Stimulated activated CD4-positive, alpha-beta T cell treated with anti-CD3 and anti-CD28 coated beads, TNF-alpha, amount 100 ng/mL, for 4 hours (primary cell): ENCODE measurements at regions not wholly inside any gene's neighbourhood (a gene's known extent, or its start where the extent isn't known, plus 50 kb on each side); places are given as distances from the start of the nearest gene placed in this dataset.
"Not testable (repeated sequence)": the region's sequence is repeated elsewhere in the genome, so short reads cannot be mapped to it uniquely, and the experiment has no call there.

Experiments
- DNase-seq, 3 experiments: peaks; one replicate each; pipeline ENCODE4 v3.0.0-alpha.2; 2020; ENCODE audit warnings: low read depth in 3 of 3

DNA sequence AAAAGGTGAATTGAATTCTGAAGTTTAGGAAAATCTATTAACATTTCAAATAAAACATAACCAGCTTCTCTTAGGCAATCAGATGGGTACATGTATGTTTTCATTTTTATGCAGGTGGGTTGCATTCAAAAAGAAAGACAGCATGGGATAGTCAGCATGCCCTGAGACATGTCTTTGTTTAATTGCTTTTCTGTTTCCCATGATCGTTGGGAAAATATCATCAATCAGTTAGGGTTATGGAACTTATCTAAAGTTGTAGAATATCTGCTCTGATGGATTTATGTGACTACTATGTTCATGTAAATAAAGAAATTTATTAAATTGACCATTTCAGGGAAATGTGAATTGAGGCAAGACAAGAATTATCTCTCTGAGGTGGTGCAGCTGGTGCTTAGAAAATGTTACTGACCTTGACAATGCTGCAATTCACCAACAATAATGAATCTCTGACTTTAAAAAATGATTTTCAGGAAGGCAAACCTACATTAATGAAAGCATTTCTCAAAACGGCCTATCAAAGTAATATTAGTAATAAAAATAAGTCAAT lies 112.7 kb downstream of the RFPL4B start:
- DNase-seq: no peak

- no peak for DNase-seq
Measured at GRCh38 chr6:112464901-112465665, 118.0 kb downstream of the RFPL4B start.

DNA sequence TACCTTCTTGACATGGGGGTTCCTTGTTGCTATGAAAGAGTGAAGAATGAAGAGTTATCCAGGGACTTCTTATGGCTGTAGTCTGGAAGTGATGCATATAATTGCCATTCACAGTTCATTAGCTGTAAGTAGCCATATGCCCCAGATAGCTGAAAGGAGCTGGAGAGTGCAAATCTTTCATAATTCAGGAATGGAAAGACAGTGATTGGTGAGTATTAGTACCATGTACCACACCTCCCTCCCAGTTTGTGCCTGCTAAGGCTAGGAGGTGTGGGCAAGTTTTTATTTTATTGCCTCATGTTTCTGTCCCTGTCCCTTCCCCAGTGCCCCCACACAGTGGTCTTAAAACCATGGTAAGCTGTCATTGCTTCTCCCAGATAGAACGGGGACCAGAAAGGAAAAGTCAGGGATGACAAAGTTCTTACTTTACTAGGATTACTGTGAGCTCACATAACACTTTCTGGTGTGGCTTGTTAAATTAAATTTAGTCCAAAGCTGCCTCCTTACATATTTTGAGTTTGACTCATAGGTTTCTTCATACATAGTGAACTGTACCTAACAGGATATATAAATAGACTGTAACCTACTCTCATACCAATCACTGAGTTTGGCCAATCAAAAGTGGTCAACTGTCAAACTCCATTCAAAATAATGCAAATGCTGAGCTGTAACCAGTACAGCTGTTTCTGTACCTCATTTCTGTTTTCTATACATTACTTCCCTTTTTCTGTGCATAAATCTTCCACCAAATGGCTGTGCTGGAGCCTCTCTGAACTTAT lies 119.4 kb downstream of the RFPL4B start:
- no peak for DNase-seq

DNA sequence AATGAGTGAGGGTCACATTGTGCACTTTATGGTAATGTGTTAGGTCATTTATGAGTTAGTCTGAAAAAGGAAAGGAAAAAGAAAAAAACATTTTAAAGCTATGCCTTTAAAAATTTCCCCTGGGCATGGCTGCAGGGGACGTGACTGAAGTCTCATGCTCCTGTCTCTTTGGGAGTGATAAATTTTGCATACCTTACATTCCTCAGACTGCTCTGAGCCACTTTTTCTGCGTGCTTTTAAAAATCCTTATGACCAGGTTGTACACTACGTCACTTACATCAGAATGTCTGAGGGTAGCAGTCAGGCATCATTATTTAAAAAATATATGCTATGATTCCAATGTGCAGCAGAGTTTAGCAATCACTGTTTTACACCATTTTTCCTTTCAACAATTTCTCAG lies 121.2 kb downstream of the RFPL4B start:
- DNase-seq: no peak

DNA sequence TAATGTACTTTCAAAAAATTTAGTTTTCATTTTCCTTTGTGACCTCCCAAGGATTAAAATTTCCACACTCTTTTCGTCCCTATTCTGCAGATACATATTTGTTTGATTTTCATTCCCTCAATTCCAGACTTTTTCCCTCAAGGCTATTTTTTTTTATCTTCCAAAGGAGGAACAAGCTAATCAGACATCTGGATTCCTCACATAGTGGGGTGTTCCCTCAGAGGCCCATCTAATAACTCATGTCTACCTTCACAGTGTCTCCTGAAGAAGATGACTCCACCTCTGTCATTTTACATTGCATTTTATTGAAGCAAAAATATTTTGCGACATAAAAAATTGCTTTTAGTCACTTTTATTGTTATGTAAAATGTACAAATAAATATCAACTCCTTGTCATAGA lies 122.2 kb downstream of the RFPL4B start:
- DNase-seq: no peak

- no peak for DNase-seq
Measured at GRCh38 chr6:112470376-112470775, 123.2 kb downstream of the RFPL4B start.

DNA sequence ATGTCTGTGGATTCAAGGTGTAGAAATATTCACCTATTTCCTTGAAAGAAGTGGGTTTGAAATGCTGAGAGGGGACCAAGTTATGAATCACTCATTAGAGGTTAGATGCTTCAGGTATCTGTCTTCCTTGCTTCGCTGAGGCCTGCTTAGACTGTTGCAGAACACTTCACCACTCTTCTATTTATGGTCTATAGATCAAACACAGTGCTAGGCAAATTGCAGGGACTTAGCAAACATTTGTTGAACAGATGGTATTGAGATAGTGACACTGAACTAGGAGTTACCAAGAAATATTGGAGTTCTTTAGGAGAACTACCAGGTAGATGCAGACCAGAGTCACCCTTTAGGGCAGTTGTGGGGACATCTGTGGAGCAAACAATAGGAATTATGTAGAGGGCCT lies 123.8 kb downstream of the RFPL4B start:
- no peak for DNase-seq

DNA sequence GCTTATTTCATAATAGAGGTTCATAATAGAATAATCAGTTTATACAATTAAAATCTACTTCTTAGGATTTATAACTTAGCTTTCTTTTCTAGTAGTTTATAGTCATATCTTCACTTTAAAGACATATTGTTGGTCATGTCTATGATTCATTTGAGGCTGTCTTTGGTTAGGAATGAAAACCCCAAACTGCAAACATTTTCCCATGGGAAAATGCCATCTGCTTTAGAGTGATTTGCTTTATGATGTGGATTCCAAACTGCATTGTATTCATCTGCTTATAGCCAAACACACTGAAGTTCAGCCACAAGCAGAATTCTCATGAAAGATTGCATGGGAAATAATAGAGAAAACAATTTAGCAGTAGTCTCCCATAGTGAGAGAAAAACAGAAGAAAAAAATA lies 128.0 kb downstream of the RFPL4B start:
- DNase-seq: no peak

DNA sequence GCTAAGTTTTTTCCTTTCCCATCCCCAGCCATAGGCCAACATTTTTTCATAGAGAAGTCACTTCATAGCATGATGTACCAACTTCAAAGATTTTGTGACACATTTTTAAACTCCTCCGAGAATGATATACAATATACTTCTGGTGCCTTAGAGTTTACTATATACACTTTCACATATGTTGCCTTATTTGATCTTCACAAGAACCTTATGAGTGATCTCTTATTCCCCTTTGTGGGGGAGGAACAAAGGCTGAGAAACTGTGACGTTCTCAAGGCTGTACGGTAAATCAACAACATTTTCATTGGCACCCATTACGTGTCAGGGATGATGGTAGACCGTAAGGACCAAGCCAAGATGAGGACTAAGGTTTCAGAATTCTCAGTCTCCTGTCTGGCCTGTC lies 130.0 kb downstream of the RFPL4B start:
- no peak for DNase-seq

DNA sequence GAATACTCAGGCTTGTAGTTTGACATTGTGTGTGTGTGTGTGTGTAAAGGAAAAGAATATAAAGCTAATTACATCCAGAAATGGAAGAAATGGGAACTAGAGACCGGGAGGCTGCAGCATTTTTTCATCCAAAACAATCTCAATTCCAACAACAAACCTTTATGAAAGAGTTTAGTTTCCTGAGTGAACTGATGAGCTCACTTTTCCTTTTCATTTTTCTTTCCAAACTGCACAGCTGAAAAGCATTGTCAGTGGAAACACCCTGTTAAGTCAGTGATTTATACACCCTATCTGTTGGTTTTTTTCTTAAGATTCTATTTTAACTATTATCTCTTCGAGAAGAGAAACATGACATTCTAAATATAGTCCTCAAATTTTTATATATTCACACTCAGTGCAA lies 130.9 kb downstream of the RFPL4B start:
- DNase-seq: no peak

DNA sequence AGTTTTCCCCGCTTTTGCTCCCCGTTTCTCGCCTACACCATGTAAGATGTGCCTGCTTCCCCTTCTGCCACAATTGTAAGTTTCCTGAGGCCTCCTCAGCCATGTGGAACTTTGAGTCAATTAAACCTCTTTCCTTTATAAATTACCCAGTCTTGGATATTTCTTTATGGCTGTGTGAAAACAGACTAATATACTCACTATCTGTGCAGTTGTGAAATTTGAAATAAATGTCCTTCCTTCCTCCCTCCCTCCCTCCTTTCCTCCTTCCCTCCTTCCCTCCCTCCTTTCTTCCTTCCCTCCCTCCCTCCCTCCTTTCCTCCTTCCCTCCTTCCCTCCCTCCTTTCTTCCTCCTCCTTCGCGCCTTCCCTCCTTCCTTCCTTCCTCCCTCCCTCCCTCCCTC lies 132.8 kb downstream of the RFPL4B start:
- DNase-seq: not testable (repeated sequence)

- no peak for DNase-seq
Measured at GRCh38 chr6:112480553-112480952, 133.4 kb downstream of the RFPL4B start.

GRCh38 chr6:112481211-112481610 lies 134.1 kb downstream of the RFPL4B start:
- no peak for DNase-seq

DNA sequence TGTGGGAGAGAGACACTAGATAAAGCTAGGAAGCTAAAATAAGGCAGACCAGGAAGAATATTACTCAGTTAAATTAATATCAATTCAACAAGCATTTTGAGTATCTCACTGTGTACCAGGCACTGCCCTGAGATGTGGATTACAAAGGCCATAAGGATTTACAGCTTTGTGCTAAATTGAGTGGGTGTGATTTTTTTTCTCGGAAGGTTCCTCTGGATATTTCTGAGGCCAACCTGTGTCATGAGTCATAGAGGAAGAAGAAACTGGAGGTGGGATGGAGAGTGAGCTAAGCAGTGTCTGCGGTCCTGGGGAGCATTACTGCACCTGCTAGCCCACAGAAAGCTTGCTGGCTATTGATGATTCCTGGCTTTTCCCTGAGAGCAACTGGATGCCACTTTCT lies 135.2 kb downstream of the RFPL4B start:
- no peak for DNase-seq

- DNase-seq: no peak
Measured at GRCh38 chr6:112485120-112485826, 138.1 kb downstream of the RFPL4B start.

GRCh38 chr6:112485827-112486212 lies 138.7 kb downstream of the RFPL4B start:
- DNase-seq: no peak

DNA sequence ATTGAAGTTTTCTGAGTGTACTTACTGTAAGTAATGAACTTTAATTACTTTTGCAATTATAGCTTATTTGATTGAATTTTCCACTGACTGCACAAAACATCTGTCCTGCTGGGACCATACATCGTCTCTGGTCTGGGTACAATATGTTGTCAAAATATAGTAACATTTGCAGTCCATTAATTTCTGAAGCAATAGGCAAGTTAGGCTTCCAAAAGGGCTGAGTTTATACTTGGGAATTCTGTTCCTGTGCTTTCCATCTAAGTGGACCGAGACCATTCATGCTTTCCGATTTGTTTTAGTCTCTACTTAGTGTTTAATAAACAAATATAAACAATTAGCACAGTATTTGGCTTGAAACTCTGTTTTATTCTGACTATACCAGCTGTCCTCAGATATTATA lies 139.3 kb downstream of the RFPL4B start:
- no peak for DNase-seq

DNA sequence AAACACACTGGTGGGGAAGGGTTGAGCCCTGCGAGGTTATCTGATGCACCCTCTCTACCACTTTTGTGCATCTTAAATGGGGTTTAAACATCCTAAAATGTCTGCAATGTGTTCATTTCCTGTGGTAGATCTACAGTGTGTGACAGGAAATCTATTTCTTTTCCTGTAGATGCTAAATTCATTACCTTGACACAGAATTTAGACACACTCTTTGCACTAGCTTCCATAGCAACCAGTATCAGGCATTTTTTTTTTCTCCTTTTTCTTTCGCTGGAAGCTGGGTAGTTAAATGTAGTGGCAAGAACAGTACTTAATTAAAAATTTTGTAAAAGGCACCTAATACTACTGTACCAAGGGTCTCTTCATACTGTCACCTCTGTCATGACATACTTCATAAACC lies 141.1 kb downstream of the RFPL4B start:
- DNase-seq: no peak

- no peak for DNase-seq
Measured at GRCh38 chr6:112501705-112502104, 154.6 kb downstream of the RFPL4B start.

DNA sequence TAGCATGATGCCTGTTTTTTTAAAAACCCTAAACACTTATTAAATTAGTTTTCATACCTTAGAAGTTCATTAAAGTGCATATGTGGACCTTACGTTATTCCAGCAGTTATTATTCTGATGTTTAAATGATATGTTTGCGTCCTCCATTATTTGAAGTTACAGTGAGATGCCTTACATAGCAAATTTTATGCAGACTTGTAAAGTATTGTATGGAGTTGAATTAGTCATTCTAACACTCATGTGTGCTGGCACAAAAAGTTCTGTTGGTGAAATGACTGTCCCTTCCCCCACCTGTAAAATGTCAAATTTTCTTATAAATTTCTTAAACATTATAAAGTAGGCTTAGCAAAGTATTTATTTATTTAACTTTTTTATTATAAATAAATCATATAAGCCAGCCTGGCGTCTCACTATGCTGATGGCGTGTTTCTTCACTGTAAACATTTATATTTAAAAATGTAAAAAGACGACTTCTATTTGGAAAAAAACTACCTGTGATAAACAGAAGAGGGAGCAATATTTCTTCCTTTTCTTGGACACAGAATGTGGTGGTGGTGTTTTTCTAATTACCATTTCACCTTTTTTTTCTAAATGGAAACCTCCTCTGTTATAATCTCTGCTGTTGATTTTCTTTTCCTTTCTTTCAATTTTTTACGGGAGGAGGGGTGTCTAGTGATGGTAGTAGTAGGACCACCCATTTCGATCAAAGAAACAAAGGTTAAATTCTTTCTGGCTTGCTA lies 155.4 kb downstream of the RFPL4B start:
- no peak for DNase-seq

GRCh38 chr6:112503091-112503596 lies 156.0 kb downstream of the RFPL4B start:
- no peak for DNase-seq

- DNase-seq: no peak
Measured at GRCh38 chr6:112504621-112505020, 157.5 kb downstream of the RFPL4B start.
